NCI-H128 (cell line): ENCODE measurements at regions not wholly inside any gene's neighbourhood (a gene's known extent, or its start where the extent isn't known, plus 50 kb on each side); places are given as distances from the start of the nearest gene placed in this dataset.
A peak's percentile ranks its signal among the peaks of the same experiment; 100 is the strongest.

Experiments used
- DNase-seq: peaks from one replicate; lab custom pipeline; 2025; ENCODE audit not compliant: unreplicated experiment; lab: John Stamatoyannopoulos, UW

GRCh38 chr6:12221856-12222255 is 68.3 kb upstream of the EDN1 start:
- DNase-seq = no peak

- DNase-seq = no peak
Observed at GRCh38 chr6:12222405-12223366, 67.5 kb upstream of the EDN1 start.

GRCh38 chr6:12223383-12223782 is 66.8 kb upstream of the EDN1 start:
- no peak for DNase-seq

- no peak for DNase-seq
Observed at GRCh38 chr6:12224251-12224650, 65.9 kb upstream of the EDN1 start.

GRCh38 chr6:12228447-12229146 is 61.6 kb upstream of the EDN1 start:
- no peak for DNase-seq

GRCh38 chr6:12229332-12229731 is 60.8 kb upstream of the EDN1 start:
- DNase-seq = no peak

GRCh38 chr6:12230523-12230922 is 59.6 kb upstream of the EDN1 start:
- DNase-seq = no peak

GRCh38 chr6:12232339-12232738 is 57.8 kb upstream of the EDN1 start:
- no peak for DNase-seq

- no peak for DNase-seq
Observed at GRCh38 chr6:12232821-12233220, 57.3 kb upstream of the EDN1 start.

- DNase-seq = peak; percentile 42
Observed at GRCh38 chr6:12233693-12234571, 56.2 kb upstream of the EDN1 start.

GRCh38 chr6:12235341-12235740 is 54.8 kb upstream of the EDN1 start:
- no peak for DNase-seq

- no peak for DNase-seq
Observed at GRCh38 chr6:12238219-12238618, 51.9 kb upstream of the EDN1 start.
